Upper lobe of left lung (tissue), 4 donors: ENCODE measurements at regions not wholly inside any gene's neighbourhood (a gene's known extent, or its start where the extent isn't known, plus 50 kb on each side); places are given as distances from the start of the nearest gene placed in this dataset.

Experiments used
- POLR2A ChIP-seq, 4 donors: fragments of 450-650 bp; IDR thresholded peaks; one replicate each; pipeline ENCODE4 v1.5.1; 2016 to 2017; ENCODE audit warnings: antibody characterized with exemption in 4 of 4, mild to moderate bottlenecking in 2 of 4
- TF ChIP-seq, protein P1 (sequence below), 6 experiments: fragments of 450-650 bp in 4 of 6; fragments of 200-600 bp in 2 of 6; sonication (generic) in 2 of 6; IDR thresholded peaks; one replicate each; pipeline ENCODE4 v1.5.1; 2016 to 2019; ENCODE audit warnings: antibody characterized with exemption in 6 of 6

DNA sequence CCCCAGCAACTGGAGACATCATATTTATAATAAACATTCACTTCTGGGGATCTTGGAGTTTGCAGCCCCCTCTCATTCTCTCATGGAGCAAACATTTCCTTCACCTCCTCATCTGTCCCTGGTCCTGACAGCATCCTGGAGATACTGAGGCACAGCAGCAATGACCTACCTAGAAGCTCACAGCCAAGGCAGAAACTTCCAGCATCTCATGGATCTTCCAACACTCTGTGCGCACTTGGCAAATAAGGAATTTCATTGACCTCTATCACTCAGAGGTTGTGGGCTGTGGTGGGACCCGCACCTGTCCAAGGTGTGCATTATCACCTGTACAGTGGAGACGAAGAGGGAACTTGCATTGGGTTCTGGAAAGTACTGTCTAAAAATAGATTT is 109.8 kb downstream of the GGTLC2 start:
- no peak for TF ChIP-seq POLR2A (IDR thresholded peaks at IDR 0.05)
- TF ChIP-seq, protein P1, sequence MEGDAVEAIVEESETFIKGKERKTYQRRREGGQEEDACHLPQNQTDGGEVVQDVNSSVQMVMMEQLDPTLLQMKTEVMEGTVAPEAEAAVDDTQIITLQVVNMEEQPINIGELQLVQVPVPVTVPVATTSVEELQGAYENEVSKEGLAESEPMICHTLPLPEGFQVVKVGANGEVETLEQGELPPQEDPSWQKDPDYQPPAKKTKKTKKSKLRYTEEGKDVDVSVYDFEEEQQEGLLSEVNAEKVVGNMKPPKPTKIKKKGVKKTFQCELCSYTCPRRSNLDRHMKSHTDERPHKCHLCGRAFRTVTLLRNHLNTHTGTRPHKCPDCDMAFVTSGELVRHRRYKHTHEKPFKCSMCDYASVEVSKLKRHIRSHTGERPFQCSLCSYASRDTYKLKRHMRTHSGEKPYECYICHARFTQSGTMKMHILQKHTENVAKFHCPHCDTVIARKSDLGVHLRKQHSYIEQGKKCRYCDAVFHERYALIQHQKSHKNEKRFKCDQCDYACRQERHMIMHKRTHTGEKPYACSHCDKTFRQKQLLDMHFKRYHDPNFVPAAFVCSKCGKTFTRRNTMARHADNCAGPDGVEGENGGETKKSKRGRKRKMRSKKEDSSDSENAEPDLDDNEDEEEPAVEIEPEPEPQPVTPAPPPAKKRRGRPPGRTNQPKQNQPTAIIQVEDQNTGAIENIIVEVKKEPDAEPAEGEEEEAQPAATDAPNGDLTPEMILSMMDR (IDR thresholded peaks at IDR 0.05): no peak
